Vagina (tissue), 2 donors: ENCODE measurements at regions not wholly inside any gene's neighbourhood (a gene's known extent, or its start where the extent isn't known, plus 50 kb on each side); places are given as distances from the start of the nearest gene placed in this dataset.

ENCODE experiments used
- CTCF ChIP-seq, 3 experiments: fragments of 450-650 bp in 2 of 3; fragments of 200-600 bp in 1 of 3; sonication (generic) in 1 of 3; IDR thresholded peaks; one replicate each; pipeline ENCODE4 v1.5.1; 2017 to 2019; ENCODE audit warnings: antibody characterized with exemption in 3 of 3, mild to moderate bottlenecking in 2 of 3, moderate library complexity in 2 of 3
- POLR2A ChIP-seq, 2 donors: fragments of 450-650 bp; IDR thresholded peaks; one replicate each; pipeline ENCODE4 v1.6.1; 2017; ENCODE audit warnings: antibody characterized with exemption in 2 of 2, mild to moderate bottlenecking in 2 of 2, moderate library complexity in 2 of 2

- TF ChIP-seq CTCF (IDR thresholded peaks at IDR 0.05), result no peak
- TF ChIP-seq POLR2A (IDR thresholded peaks at IDR 0.05), result no peak
Observed at GRCh38 chr7:112987171-112987570, 99.5 kb downstream of the GPR85 start.
